IMR-90 (cell line): ENCODE measurements at regions not wholly inside any gene's neighbourhood (a gene's known extent, or its start where the extent isn't known, plus 50 kb on each side); places are given as distances from the start of the nearest gene placed in this dataset.

ENCODE experiments used
- ATAC-seq: fragments of 200-7000 bp; cut with Tn5 transposase; 2 replicates; pipeline ENCODE4 v1.9.1; 2020; ENCODE audit warnings: low read depth, mild to moderate bottlenecking, moderate library complexity
- BruUV-seq: library from RNA; stranded (reverse); fragments of 400-500 nt; replicated peaks from 2 replicates; lab custom pipeline; 2021; lab: Mats Ljungman, UMichigan
- CTCF ChIA-PET: fragments of 300-600 bp; formaldehyde crosslinking; extraction: SDS; loops from one replicate; lab custom pipeline; 2021; ENCODE audit warnings: antibody characterized with exemption; lab: Yijun Ruan, JAX
- POLR2A ChIA-PET: fragments of 300-600 bp; sonication (Branson Sonifier 250); formaldehyde crosslinking; loops from one replicate; lab custom pipeline; 2022; ENCODE audit warnings: antibody characterized with exemption; ENCODE audit not compliant: unreplicated experiment; lab: Charles Lee
- DNase-seq: peaks from one replicate; pipeline ENCODE4 v3.0.0; 2013
- H2AFZ ChIP-seq: replicated peaks from 2 replicates; pipeline ENCODE3; 2013; ENCODE audit warnings: low read length, mild to moderate bottlenecking; ENCODE audit not compliant: poor library complexity
- H2AK5ac ChIP-seq: 2 replicates; pipeline ENCODE4 v1.6.1; 2013; ENCODE audit warnings: low read depth, low read length, inconsistent platforms
- H2AK9ac ChIP-seq: replicated peaks from 2 replicates; pipeline ENCODE3; 2013; ENCODE audit warnings: mild to moderate bottlenecking, low read depth, low read length, moderate library complexity; ENCODE audit not compliant: poor library complexity
- H2BK120ac ChIP-seq: 2 replicates; pipeline ENCODE4 v1.6.1; 2013; ENCODE audit warnings: low read depth, low read length, inconsistent platforms
- H2BK15ac ChIP-seq: 3 replicates; pipeline ENCODE4 v1.6.1; 2013; ENCODE audit warnings: low read depth, low read length, inconsistent platforms
- H2BK20ac ChIP-seq: 2 replicates; pipeline ENCODE4 v1.6.1; 2013; ENCODE audit warnings: low read depth, mild to moderate bottlenecking, inconsistent platforms, low read length, moderate library complexity
- H2BK5ac ChIP-seq: 2 replicates; pipeline ENCODE4 v1.6.1; 2013; ENCODE audit warnings: mild to moderate bottlenecking, low read depth, low read length, inconsistent platforms; ENCODE audit not compliant: poor library complexity, severe bottlenecking
- H3K14ac ChIP-seq: replicated peaks from 2 replicates; pipeline ENCODE4 v1.6.1; 2013; ENCODE audit warnings: low read depth, low read length, inconsistent platforms
- H3K18ac ChIP-seq: 2 replicates; pipeline ENCODE4 v1.6.1; 2013; ENCODE audit warnings: low read depth, low read length, control low read depth
- H3K23ac ChIP-seq: 2 replicates; pipeline ENCODE4 v1.6.1; 2013; ENCODE audit warnings: low read depth, low read length, inconsistent platforms
- H3K27ac ChIP-seq: 2 replicates; pipeline ENCODE4 v1.5.1; 2013; ENCODE audit warnings: mild to moderate bottlenecking, control low read depth, low read length; ENCODE audit not compliant: insufficient read depth
- H3K27me3 ChIP-seq: 2 replicates; pipeline ENCODE4 v1.6.1; 2013; ENCODE audit warnings: low read length; ENCODE audit not compliant: control insufficient read depth, insufficient read depth
- H3K36me3 ChIP-seq: 2 replicates; pipeline ENCODE4 v1.6.1; 2013; ENCODE audit warnings: low read length, mixed read lengths; ENCODE audit not compliant: control insufficient read depth, insufficient read depth
- H3K4ac ChIP-seq: 2 replicates; pipeline ENCODE4 v1.6.1; 2013; ENCODE audit warnings: low read depth, low read length, inconsistent platforms
- H3K4me1 ChIP-seq: 2 replicates; pipeline ENCODE4 v1.6.1; 2013; ENCODE audit warnings: low read length, mixed read lengths; ENCODE audit not compliant: control insufficient read depth, insufficient read depth
- H3K4me2 ChIP-seq: 2 replicates; pipeline ENCODE4 v1.6.1; 2013; ENCODE audit warnings: low read depth, mild to moderate bottlenecking, control low read depth, low read length, moderate library complexity
- H3K4me3 ChIP-seq: 2 replicates; pipeline ENCODE4 v1.5.1; 2013; ENCODE audit warnings: low read depth, mild to moderate bottlenecking, control low read depth, low read length, moderate library complexity; ENCODE audit not compliant: insufficient read depth
- H3K56ac ChIP-seq: 2 replicates; pipeline ENCODE4 v1.6.1; 2013; ENCODE audit warnings: low read length, inconsistent platforms; ENCODE audit not compliant: insufficient read depth; ENCODE audit errors: extremely low read depth
- H3K79me1 ChIP-seq, 2 experiments: 2 replicates each; pipeline ENCODE4 v1.6.1; 2013; ENCODE audit warnings: low read length in 2 of 2, inconsistent platforms in 1 of 2, low read depth in 1 of 2
- H3K9ac ChIP-seq: 2 replicates; pipeline ENCODE4 v1.6.1; 2013; ENCODE audit warnings: low read depth, low read length, control low read depth
- H3K9me1 ChIP-seq: 2 replicates; pipeline ENCODE4 v1.6.1; 2013; ENCODE audit warnings: low read length, inconsistent platforms; ENCODE audit not compliant: insufficient read depth
- H3K9me3 ChIP-seq: 2 replicates; pipeline ENCODE4 v1.6.1; 2013; ENCODE audit warnings: low read length; ENCODE audit not compliant: control insufficient read depth, insufficient read depth
- H4K20me1 ChIP-seq: 2 replicates; pipeline ENCODE4 v1.6.1; 2013; ENCODE audit warnings: low read length, inconsistent platforms; ENCODE audit not compliant: insufficient read depth
- H4K5ac ChIP-seq: 2 replicates; pipeline ENCODE4 v1.6.1; 2013; ENCODE audit warnings: mild to moderate bottlenecking, low read depth, low read length, control low read depth
- H4K8ac ChIP-seq, 2 experiments: 2 replicates each; pipeline ENCODE4 v1.6.1; 2013; ENCODE audit warnings: low read depth in 2 of 2, low read length in 2 of 2, control low read depth in 1 of 2, inconsistent platforms in 1 of 2
- H4K91ac ChIP-seq: 2 replicates; pipeline ENCODE4 v1.6.1; 2013; ENCODE audit warnings: low read depth, low read length, inconsistent platforms; ENCODE audit not compliant: insufficient read depth
- NFE2L2 ChIP-seq: fragments of 150-350 bp; IDR thresholded peaks from 2 replicates; pipeline ENCODE4 v1.6.1; 2016; ENCODE audit warnings: low read depth, mild to moderate bottlenecking, low read length
- RFX5 ChIP-seq: IDR thresholded peaks from 2 replicates; pipeline ENCODE4 v1.8.0; 2012; ENCODE audit warnings: low read depth, mild to moderate bottlenecking, low read length, moderate library complexity
- WGBS, 2 experiments: methylation state at CpG; one replicate each; pipeline versions ENCODE4 v1.1.5 to v1.1.7; 2013; ENCODE audit warnings: missing lambda C conversion rate in 2 of 2; ENCODE audit not compliant: insufficient read length in 1 of 2; ENCODE audit errors: extremely low coverage in 2 of 2; 5-methylcytosine and 5-hydroxymethylcytosine counted together
- dilution Hi-C: fragments of 300-500 bp; cut with HindIII; formaldehyde crosslinking; loops from one replicate; pipeline ENCODE4 v1.14.3; 2018; ENCODE audit warnings: low sequenced_read_pairs; ENCODE audit not compliant: unreplicated experiment
- in situ Hi-C: fragments of 300-500 bp; cut with MboI; formaldehyde crosslinking; loops from 3 replicates; pipeline ENCODE4 v1.14.3; 2019; ENCODE audit warnings: low sequenced_read_pairs, inconsistent platforms, mixed read lengths
- intact Hi-C: fragments of 100-400 bp; cut with micrococcal nuclease; formaldehyde crosslinking; loops from 2 replicates; pipeline ENCODE4 v1.10.0; 2022
- TF ChIP-seq, protein P1 (sequence below): fragments of 150-350 bp; IDR thresholded peaks from 2 replicates; pipeline ENCODE4 v1.6.1; 2016; ENCODE audit warnings: low read depth, mild to moderate bottlenecking, low read length, moderate library complexity, borderline replicate concordance

DNA sequence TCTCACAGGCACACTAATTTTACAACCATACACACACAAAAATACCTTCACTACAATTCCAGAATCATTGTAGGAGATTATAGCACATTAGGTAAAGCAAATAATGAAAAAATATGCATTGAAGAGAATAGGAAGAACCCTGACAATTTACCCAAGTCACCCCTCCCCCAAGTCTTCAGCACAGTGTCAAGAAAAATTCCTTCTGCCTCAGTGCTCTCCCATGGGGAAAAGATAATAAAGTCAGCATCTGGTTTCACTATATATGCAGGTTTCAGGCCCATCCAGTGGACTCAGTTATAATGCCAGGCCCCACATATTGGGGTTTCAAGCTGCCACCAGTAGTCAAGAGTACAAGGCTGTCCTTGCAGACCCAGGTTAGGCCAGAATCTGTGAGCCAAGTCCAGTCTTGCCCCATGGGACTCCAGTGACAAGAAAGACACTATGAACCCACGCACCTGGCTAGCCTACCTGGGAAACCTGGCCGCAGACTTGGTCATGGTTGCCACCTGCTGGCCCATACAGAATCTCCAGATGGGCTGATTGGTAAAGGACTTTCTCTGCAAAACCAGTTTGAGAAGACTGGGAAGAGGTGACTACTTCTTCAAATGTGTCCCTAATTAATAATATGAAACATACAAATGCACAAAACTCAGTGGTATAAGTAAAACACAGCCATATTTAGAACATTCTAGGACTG is 398.6 kb upstream of the FLRT2 start:
- no peak overlapping the region for H4K5ac ChIP-seq
- H4K20me1 ChIP-seq: no peaks in the 10 kb centered on the region
- no peaks in the 10 kb centered on the region for H3K27me3 ChIP-seq
- peaks cover 2% of the 10 kb centered on the region; the same call in 1 of the 2 replicates for H3K9me3 ChIP-seq
- H2AK5ac ChIP-seq: no peak overlapping the region
- intact Hi-C loops: no loop called here
- WGBS, 2 experiments: no CpG with 5 or more reads among the region's 2 CpGs
- no peak overlapping the region for H2BK5ac ChIP-seq
- no peak overlapping the region for H3K56ac ChIP-seq
- CTCF ChIA-PET: no interaction called here
- no peak overlapping the region for H3K4ac ChIP-seq
- H2AFZ ChIP-seq: no peak overlapping the region
- no peak overlapping the region for H2BK20ac ChIP-seq
- no peak overlapping the region for H3K14ac ChIP-seq
- DNase-seq (no peak), ATAC-seq (no peak)
- H3K18ac ChIP-seq: no peak overlapping the region
- no peak overlapping the region for H4K91ac ChIP-seq
- POLR2A ChIA-PET: no interaction called here
- no peak for TF ChIP-seq NFE2L2
- TF ChIP-seq RFX5: no peak
- TF ChIP-seq, protein P1, sequence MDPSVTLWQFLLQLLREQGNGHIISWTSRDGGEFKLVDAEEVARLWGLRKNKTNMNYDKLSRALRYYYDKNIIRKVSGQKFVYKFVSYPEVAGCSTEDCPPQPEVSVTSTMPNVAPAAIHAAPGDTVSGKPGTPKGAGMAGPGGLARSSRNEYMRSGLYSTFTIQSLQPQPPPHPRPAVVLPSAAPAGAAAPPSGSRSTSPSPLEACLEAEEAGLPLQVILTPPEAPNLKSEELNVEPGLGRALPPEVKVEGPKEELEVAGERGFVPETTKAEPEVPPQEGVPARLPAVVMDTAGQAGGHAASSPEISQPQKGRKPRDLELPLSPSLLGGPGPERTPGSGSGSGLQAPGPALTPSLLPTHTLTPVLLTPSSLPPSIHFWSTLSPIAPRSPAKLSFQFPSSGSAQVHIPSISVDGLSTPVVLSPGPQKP: no peak
- no peak overlapping the region for H2BK120ac ChIP-seq
- H3K4me2 ChIP-seq: no peak overlapping the region
- H3K4me1 ChIP-seq: no peaks in the 10 kb centered on the region
- H3K23ac ChIP-seq: no peak overlapping the region
- H2BK15ac ChIP-seq: no peak overlapping the region
- in situ Hi-C loops: no loop called here
- H3K27ac ChIP-seq: no peak overlapping the region
- H2AK9ac ChIP-seq: no peak overlapping the region
- dilution Hi-C loops: no loop called here
- no peak overlapping the region for H4K8ac ChIP-seq
- no peak overlapping the region for H3K9ac ChIP-seq
- no peaks in the 10 kb centered on the region for H3K36me3 ChIP-seq
- H3K4me3 ChIP-seq: no peak overlapping the region
- H3K79me1 ChIP-seq: no peaks in the 10 kb centered on the region
- no TSS peak for BruUV-seq
- no peaks in the 10 kb centered on the region for H3K9me1 ChIP-seq
